Subcutaneous abdominal adipose tissue (tissue), 5 donors: ENCODE measurements at regions not wholly inside any gene's neighbourhood (a gene's known extent, or its start where the extent isn't known, plus 50 kb on each side); places are given as distances from the start of the nearest gene placed in this dataset.

Experiments used
- H3K27ac ChIP-seq: one replicate; pipeline ENCODE4 v1.7.0; 2013; ENCODE audit warnings: low read depth, mild to moderate bottlenecking, inconsistent platforms, low read length, moderate library complexity
- H3K27me3 ChIP-seq, 5 donors: one replicate each; pipeline ENCODE4 v1.7.0; 2013; ENCODE audit warnings: low read length in 5 of 5, inconsistent platforms in 1 of 5; ENCODE audit not compliant: control insufficient read depth in 5 of 5, insufficient read depth in 4 of 5
- H3K36me3 ChIP-seq, 5 donors: one replicate each; pipeline ENCODE4 v1.7.0; 2013; ENCODE audit warnings: low read length in 5 of 5; ENCODE audit not compliant: control insufficient read depth in 5 of 5, insufficient read depth in 5 of 5
- H3K4me1 ChIP-seq, 5 donors: one replicate each; pipeline ENCODE4 v1.7.0; 2013; ENCODE audit warnings: low read length in 5 of 5, mild to moderate bottlenecking in 3 of 5, moderate library complexity in 1 of 5; ENCODE audit not compliant: control insufficient read depth in 5 of 5, insufficient read depth in 5 of 5
- H3K4me3 ChIP-seq, 5 donors: one replicate each; pipeline ENCODE4 v1.7.0; 2013; ENCODE audit warnings: low read length in 5 of 5, low read depth in 1 of 5
- H3K9ac ChIP-seq, 5 donors: one replicate each; pipeline ENCODE4 v1.7.0; 2013; ENCODE audit warnings: low read length in 5 of 5, mild to moderate bottlenecking in 4 of 5, moderate library complexity in 3 of 5
- H3K9me3 ChIP-seq, 5 donors: one replicate each; pipeline ENCODE4 v1.7.0; 2013; ENCODE audit warnings: low read length in 5 of 5; ENCODE audit not compliant: control insufficient read depth in 5 of 5
- donor health status: healthy.
- donor health status: healthy.
- donor health status: healthy.
- donor health status: healthy.
- donor health status: healthy.

- no peak overlapping the region for H3K9ac ChIP-seq
- H3K9me3 ChIP-seq, result no peaks in the 10 kb centered on the region
- H3K27ac ChIP-seq, result no peak overlapping the region
- H3K4me3 ChIP-seq, result no peak overlapping the region
- H3K27me3 ChIP-seq, result no peaks in the 10 kb centered on the region
- peaks cover 3 to 63% (median 20%) of the 10 kb centered on the region in 5 donors for H3K4me1 ChIP-seq
- no peaks in the 10 kb centered on the region for H3K36me3 ChIP-seq
These were observed 84.6 kb downstream of the HS1BP3 start for GRCh38 chr2:20566331-20566730.

GRCh38 chr2:20567159-20567925 is 83.6 kb downstream of the HS1BP3 start:
- H3K9me3 ChIP-seq, result no peaks in the 10 kb centered on the region
- H3K9ac ChIP-seq, result peak overlapping the region in 2 of 5 donors; percentile 26 to 31
- no peaks in the 10 kb centered on the region for H3K27me3 ChIP-seq
- no peak overlapping the region for H3K4me3 ChIP-seq
- H3K27ac ChIP-seq, result peak overlapping the region; percentile 91
- H3K4me1 ChIP-seq, result peaks cover 5 to 73% (median 31%) of the 10 kb centered on the region in 5 donors
- no peaks in the 10 kb centered on the region for H3K36me3 ChIP-seq
